ENCODE measurements at regions not wholly inside any gene's neighbourhood (a gene's known extent, or its start where the extent isn't known, plus 50 kb on each side); places are given as distances from the start of the nearest gene placed in this dataset.

DNA sequence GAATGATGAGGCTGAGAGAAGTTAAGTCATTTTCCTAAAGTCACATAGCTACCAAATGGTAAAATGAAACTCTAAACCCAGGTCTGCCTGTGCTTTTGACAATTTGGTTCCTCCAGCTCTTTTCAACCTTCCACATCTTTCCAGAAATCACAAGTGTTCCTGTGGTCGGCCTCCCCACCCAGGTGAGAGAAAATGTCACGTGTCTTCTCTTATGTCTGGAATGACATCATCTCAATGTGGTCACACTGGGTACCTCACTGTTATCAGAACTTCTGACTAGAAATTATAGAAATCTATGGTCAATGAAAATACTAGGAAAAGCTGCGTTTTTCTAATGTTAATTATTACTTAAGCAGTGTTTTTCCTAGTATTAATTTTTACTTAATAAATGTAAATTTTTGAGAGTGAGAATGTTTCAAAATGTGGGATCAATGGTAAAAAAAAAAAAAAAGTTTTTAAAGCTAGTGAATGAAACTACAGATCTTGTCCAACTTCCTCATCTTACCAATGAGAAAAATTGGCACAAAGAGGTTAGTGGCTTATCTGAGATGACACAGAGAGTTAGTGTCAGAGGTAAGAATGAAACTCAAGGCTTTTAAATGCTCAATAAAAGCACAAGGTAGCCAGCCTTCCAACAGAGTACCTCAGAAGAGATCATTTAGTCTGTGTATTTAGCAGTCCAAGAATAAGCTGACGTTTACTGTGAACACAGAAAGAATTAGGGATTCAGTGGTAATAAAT lies 228.7 kb upstream of the NR4A3 start:
- Mint-ChIP-seq H3K27me3 (ENCODE audit: low read depth) (peaks cover 11% of the 10 kb centered on the region), H3K4me1 (ENCODE audit: low read depth) (peaks cover 27% of the 10 kb centered on the region), H3K36me3 (ENCODE audit: low read depth) (no peaks in the 10 kb centered on the region), H3K9me3 (ENCODE audit: insufficient read depth) (no peaks in the 10 kb centered on the region), H3K27ac (no peak overlapping the region), H3K4me3 (no peak overlapping the region)
- ATAC-seq (no peak), DNase-seq (no peak)
- CTCF ChIA-PET: no interaction called here
- POLR2A ChIA-PET: no interaction called here

DNA sequence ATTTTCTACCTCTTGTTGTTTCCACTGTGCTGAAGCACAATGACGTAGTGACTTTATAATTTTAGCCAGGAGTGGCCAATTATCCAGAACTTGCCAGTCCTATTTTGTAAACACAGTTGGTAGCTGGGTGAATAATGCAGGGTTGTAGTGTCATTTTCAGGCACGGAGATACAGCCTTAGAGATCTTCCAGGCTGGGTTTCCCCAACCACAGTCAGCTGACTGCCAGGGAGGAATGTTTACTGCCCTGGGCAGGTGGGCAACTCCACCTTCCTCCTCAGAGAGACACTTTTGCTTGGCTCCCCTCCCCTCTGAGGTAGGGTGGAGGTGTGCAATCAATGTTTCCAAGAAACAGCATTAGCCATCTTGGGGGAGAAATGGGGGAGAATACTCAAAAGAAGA lies 228.1 kb upstream of the NR4A3 start:
- peaks cover 10% of the 10 kb centered on the region for H3K27me3 Mint-ChIP-seq (ENCODE audit: low read depth)
- no peak overlapping the region for H3K4me3 Mint-ChIP-seq
- peaks cover 27% of the 10 kb centered on the region for H3K4me1 Mint-ChIP-seq (ENCODE audit: low read depth)
- ChIA-PET CTCF (no interaction called here), POLR2A (no interaction called here)
- no peak for ATAC-seq
- H3K27ac Mint-ChIP-seq: no peak overlapping the region
- no peaks in the 10 kb centered on the region for H3K36me3 Mint-ChIP-seq (ENCODE audit: low read depth)
- DNase-seq: no peak
- H3K9me3 Mint-ChIP-seq (ENCODE audit: insufficient read depth): no peaks in the 10 kb centered on the region

- no peaks in the 10 kb centered on the region for H3K36me3 Mint-ChIP-seq (ENCODE audit: low read depth)
- ATAC-seq (no peak), DNase-seq (no peak)
- CTCF ChIA-PET: no interaction called here
- no peak overlapping the region for H3K27ac Mint-ChIP-seq
- H3K4me1 Mint-ChIP-seq (ENCODE audit: low read depth): peaks cover 27% of the 10 kb centered on the region
- no peaks in the 10 kb centered on the region for H3K9me3 Mint-ChIP-seq (ENCODE audit: insufficient read depth)
- no peak overlapping the region for H3K4me3 Mint-ChIP-seq
- POLR2A ChIA-PET: interaction anchor here (0.6 kb wide), 1 partner anchor 19 kb away, joined by 3 read pairs; no protein-coding TSS in a partner anchor
- H3K27me3 Mint-ChIP-seq (ENCODE audit: low read depth): peaks cover 6% of the 10 kb centered on the region
Measured at GRCh38 chr9:99594056-99594780, 227.5 kb upstream of the NR4A3 start.

DNA sequence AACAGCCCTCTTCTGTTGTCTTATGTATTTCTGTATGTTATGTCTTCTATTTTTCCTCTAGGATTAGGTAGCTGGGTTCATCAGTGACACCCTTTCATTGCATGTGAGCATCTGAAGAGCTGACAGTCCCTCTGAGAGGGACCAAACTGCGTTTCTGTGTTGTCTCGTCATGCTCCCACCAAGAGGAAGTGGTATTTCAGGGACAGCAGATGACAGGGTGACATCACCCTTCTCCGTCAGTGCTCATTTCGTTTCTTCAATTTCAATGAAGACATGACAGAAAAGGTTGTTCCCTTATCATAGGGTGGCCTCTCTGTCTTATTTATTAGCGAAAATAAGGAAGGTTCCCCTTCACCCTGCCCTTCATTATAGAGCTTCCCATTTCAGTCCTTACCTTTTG lies 225.9 kb upstream of the NR4A3 start:
- POLR2A ChIA-PET: interaction anchor here (0.6 kb wide), 1 partner anchor 39 kb away, joined by 3 read pairs; no protein-coding TSS in a partner anchor
- DNase-seq: peak; percentile 67
- H3K4me1 Mint-ChIP-seq (ENCODE audit: low read depth): peaks cover 23% of the 10 kb centered on the region

DNA sequence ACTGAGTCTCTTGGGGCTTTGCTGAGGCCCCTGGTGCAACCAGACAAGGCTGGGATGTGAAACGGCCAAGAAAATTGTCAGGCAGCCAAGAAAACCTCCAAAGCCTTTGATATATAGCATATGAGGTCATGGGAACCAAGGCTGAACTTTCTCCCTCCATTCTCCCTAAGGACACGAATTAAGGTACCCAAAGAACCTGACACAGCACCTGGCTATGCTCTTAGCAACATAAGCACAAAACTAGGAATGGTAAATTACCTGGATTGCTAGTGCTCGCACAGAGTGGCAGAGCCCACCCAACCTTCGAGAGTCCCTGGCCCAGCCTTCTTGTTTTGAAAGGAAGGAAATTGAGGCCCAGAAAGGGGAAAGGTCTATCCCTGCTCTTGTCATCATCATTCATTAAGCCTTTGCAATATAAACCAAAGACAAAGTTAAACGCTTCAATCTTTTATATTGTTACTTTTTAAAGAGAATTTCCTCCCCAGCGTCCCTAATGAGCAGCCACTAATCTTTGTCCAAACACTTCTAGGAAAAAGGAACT lies 220.0 kb upstream of the NR4A3 start:
- CTCF ChIA-PET: no interaction called here
- Mint-ChIP-seq H3K9me3 (ENCODE audit: insufficient read depth) (no peaks in the 10 kb centered on the region), H3K36me3 (ENCODE audit: low read depth) (no peaks in the 10 kb centered on the region), H3K4me3 (no peak overlapping the region), H3K27ac (no peak overlapping the region), H3K4me1 (ENCODE audit: low read depth) (no peaks in the 10 kb centered on the region), H3K27me3 (ENCODE audit: low read depth) (peaks cover 6% of the 10 kb centered on the region)
- ATAC-seq (no peak), DNase-seq (no peak)
- POLR2A ChIA-PET: no interaction called here

More for the DNA sequence above, 225.9 kb upstream of the NR4A3 start:
- H3K36me3 Mint-ChIP-seq (ENCODE audit: low read depth): no peaks in the 10 kb centered on the region
- peak; percentile 94 for ATAC-seq
- H3K27me3 Mint-ChIP-seq (ENCODE audit: low read depth): peaks cover 6% of the 10 kb centered on the region
- H3K9me3 Mint-ChIP-seq (ENCODE audit: insufficient read depth): no peaks in the 10 kb centered on the region
- CTCF ChIA-PET: no interaction called here
- peak overlapping the region; percentile 43 for H3K27ac Mint-ChIP-seq
- no peak overlapping the region for H3K4me3 Mint-ChIP-seq

GRCh38 chr9:99602854-99603253 lies 218.8 kb upstream of the NR4A3 start:
- H3K27ac Mint-ChIP-seq: no peak overlapping the region
- H3K4me3 Mint-ChIP-seq: no peak overlapping the region
- no peaks in the 10 kb centered on the region for H3K9me3 Mint-ChIP-seq (ENCODE audit: insufficient read depth)
- ATAC-seq (no peak), DNase-seq (no peak)
- ChIA-PET POLR2A (no interaction called here), CTCF (no interaction called here)
- H3K27me3 Mint-ChIP-seq (ENCODE audit: low read depth): peaks cover 6% of the 10 kb centered on the region
- H3K4me1 Mint-ChIP-seq (ENCODE audit: low read depth): no peaks in the 10 kb centered on the region
- H3K36me3 Mint-ChIP-seq (ENCODE audit: low read depth): no peaks in the 10 kb centered on the region

DNA sequence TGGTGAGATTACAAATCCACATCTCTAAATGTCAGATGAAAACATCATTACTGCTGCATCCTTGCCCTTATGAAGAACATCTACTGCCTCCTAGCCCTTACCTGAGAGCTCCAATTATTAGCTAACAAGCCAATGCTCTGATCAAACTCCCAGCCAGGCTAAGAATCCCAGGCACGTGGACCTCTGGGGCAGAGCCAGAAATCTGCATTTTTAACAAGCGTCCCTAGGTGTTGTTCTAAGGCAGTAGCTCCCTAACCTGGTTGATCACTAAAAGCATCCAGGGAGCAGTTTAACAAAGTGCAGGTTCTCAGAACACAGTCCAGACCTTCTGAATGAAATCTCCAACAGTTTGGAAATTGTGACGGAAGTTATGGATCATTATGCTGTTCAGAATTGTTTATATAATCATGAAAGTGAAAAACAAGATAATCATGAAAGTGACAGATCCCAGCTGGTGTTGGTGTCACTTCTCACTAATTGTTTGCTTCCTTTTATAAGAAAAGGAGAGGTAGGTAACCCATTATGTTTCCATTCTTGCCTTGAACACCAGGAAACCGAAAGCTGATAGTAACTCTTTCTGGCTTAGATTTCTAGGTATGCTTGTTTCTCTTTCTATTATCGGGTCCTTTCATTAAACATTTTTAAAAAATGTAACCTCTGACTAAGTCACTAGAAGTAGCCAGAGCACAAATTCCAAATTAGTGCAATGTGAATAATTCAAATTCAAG lies 216.5 kb upstream of the NR4A3 start:
- H3K4me3 Mint-ChIP-seq: no peak overlapping the region
- no peaks in the 10 kb centered on the region for H3K36me3 Mint-ChIP-seq (ENCODE audit: low read depth)
- DNase-seq (no peak), ATAC-seq (no peak)
- H3K27ac Mint-ChIP-seq: no peak overlapping the region
- H3K4me1 Mint-ChIP-seq (ENCODE audit: low read depth): no peaks in the 10 kb centered on the region
- ChIA-PET POLR2A (no interaction called here), CTCF (interaction anchor here (1.0 kb wide), 1 partner anchor 13 kb away, joined by 3 read pairs; no protein-coding TSS in a partner anchor)
- H3K9me3 Mint-ChIP-seq (ENCODE audit: insufficient read depth): no peaks in the 10 kb centered on the region
- H3K27me3 Mint-ChIP-seq (ENCODE audit: low read depth): peaks cover 6% of the 10 kb centered on the region

GRCh38 chr9:99606296-99606695 lies 215.4 kb upstream of the NR4A3 start:
- peaks cover 6% of the 10 kb centered on the region for H3K27me3 Mint-ChIP-seq (ENCODE audit: low read depth)
- no peak overlapping the region for H3K27ac Mint-ChIP-seq
- H3K9me3 Mint-ChIP-seq (ENCODE audit: insufficient read depth): no peaks in the 10 kb centered on the region
- H3K4me1 Mint-ChIP-seq (ENCODE audit: low read depth): no peaks in the 10 kb centered on the region
- no peak overlapping the region for H3K4me3 Mint-ChIP-seq
- ATAC-seq (no peak), DNase-seq (no peak)
- ChIA-PET CTCF (no interaction called here), POLR2A (no interaction called here)
- H3K36me3 Mint-ChIP-seq (ENCODE audit: low read depth): no peaks in the 10 kb centered on the region

DNA sequence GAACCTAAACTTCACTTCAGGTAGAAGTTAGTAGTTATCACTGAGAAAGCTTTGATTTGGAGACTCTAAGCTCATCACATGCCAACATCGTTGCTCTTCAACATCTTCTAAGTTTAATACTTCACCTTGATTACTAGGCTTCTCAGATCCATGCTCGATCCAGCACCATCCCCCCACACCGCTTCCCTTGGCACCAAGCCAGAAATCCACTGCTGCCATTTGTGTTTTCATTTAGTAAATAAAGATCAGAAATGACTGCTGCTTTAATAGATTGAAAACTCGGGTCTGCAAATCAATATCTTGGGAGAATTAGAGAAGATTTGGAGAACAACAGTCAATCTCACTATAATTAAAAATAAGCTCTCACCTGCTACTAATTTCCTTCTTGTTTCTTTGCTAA lies 214.7 kb upstream of the NR4A3 start:
- H3K4me3 Mint-ChIP-seq: no peak overlapping the region
- ATAC-seq: no peak
- ChIA-PET POLR2A (no interaction called here), CTCF (no interaction called here)
- H3K36me3 Mint-ChIP-seq (ENCODE audit: low read depth): no peaks in the 10 kb centered on the region
- no peaks in the 10 kb centered on the region for H3K4me1 Mint-ChIP-seq (ENCODE audit: low read depth)
- peaks cover 6% of the 10 kb centered on the region for H3K27me3 Mint-ChIP-seq (ENCODE audit: low read depth)
- no peak for DNase-seq
- no peak overlapping the region for H3K27ac Mint-ChIP-seq
- H3K9me3 Mint-ChIP-seq (ENCODE audit: insufficient read depth): no peaks in the 10 kb centered on the region

- ChIA-PET POLR2A (no interaction called here), CTCF (no interaction called here)
- Mint-ChIP-seq H3K4me1 (ENCODE audit: low read depth) (no peaks in the 10 kb centered on the region), H3K9me3 (ENCODE audit: insufficient read depth) (no peaks in the 10 kb centered on the region), H3K27ac (no peak overlapping the region), H3K4me3 (no peak overlapping the region), H3K36me3 (ENCODE audit: low read depth) (no peaks in the 10 kb centered on the region), H3K27me3 (ENCODE audit: low read depth) (peaks cover 6% of the 10 kb centered on the region)
- no peak for ATAC-seq
- no peak for DNase-seq
Measured at GRCh38 chr9:99607842-99608448, 213.7 kb upstream of the NR4A3 start.

GRCh38 chr9:99614341-99614740 lies 207.3 kb upstream of the NR4A3 start:
- H3K9me3 Mint-ChIP-seq (ENCODE audit: insufficient read depth): no peaks in the 10 kb centered on the region
- ChIA-PET POLR2A (no interaction called here), CTCF (no interaction called here)
- DNase-seq (no peak), ATAC-seq (no peak)
- H3K27ac Mint-ChIP-seq: no peak overlapping the region
- H3K4me3 Mint-ChIP-seq: no peak overlapping the region
- H3K4me1 Mint-ChIP-seq (ENCODE audit: low read depth): no peaks in the 10 kb centered on the region
- H3K36me3 Mint-ChIP-seq (ENCODE audit: low read depth): no peaks in the 10 kb centered on the region
- peaks cover 2% of the 10 kb centered on the region for H3K27me3 Mint-ChIP-seq (ENCODE audit: low read depth)

GRCh38 chr9:99621040-99621439 lies 200.6 kb upstream of the NR4A3 start:
- CTCF ChIA-PET: no interaction called here
- POLR2A ChIA-PET: no interaction called here
- Mint-ChIP-seq H3K27ac (no peak overlapping the region), H3K27me3 (ENCODE audit: low read depth) (peaks cover 3% of the 10 kb centered on the region), H3K36me3 (ENCODE audit: low read depth) (no peaks in the 10 kb centered on the region), H3K9me3 (ENCODE audit: insufficient read depth) (no peaks in the 10 kb centered on the region), H3K4me3 (no peak overlapping the region), H3K4me1 (ENCODE audit: low read depth) (no peaks in the 10 kb centered on the region)
- no peak for ATAC-seq
- DNase-seq: no peak

All from activated CD8-positive, alpha-beta T cell treated with anti-CD3 and anti-CD28 coated beads, Interleukin-2, amount 10 ng/mL, durations not matched to agents 7 days and 5 days (primary cell).